ENCODE measurements at regions not wholly inside any gene's neighbourhood (a gene's known extent, or its start where the extent isn't known, plus 50 kb on each side); places are given as distances from the start of the nearest gene placed in this dataset.

GRCh38 chr9:12394105-12394504 lies 299.1 kb upstream of the TYRP1 start:
- Histone ChIP-seq H3K27me3 (ENCODE audit: control insufficient read depth in 2 of 2, insufficient read depth in 2 of 2, low read length in 2 of 2) (no peaks in the 10 kb centered on the region), H3K9ac (replicated peaks; ENCODE audit: extremely low read depth, insufficient read depth, low read length) (no peak overlapping the region), H3K9me3 (replicated peaks; ENCODE audit: control insufficient read depth, insufficient read depth, low read length) (no peaks in the 10 kb centered on the region), H2AFZ (ENCODE audit: low read depth, low read length) (no peak overlapping the region), H3K79me2 (ENCODE audit: control insufficient read depth, insufficient read depth, low read length) (no peaks in the 10 kb centered on the region), H3K4me2 (ENCODE audit: insufficient read depth, low read length) (no peak overlapping the region), H4K20me1 (replicated peaks; ENCODE audit: control insufficient read depth, extremely low read depth, insufficient read depth, low read length) (no peaks in the 10 kb centered on the region), H3K36me3 (ENCODE audit: control insufficient read depth in 2 of 2, extremely low read depth in 1 of 2, insufficient read depth in 2 of 2, low read length in 2 of 2) (no peaks in the 10 kb centered on the region), H3K4me3 (replicated peaks in 1 of 3; ENCODE audit: insufficient read depth in 1 of 3, low read depth in 1 of 3, low read length in 3 of 3) (no peak overlapping the region), H3K9me1 (replicated peaks; ENCODE audit: control insufficient read depth, extremely low read depth, insufficient read depth, low read length) (no peaks in the 10 kb centered on the region), H3K27ac (ENCODE audit: insufficient read depth, low read depth, low read length) (no peak overlapping the region), H3K4me1 (ENCODE audit: control insufficient read depth, extremely low read depth, insufficient read depth, low read length) (no peaks in the 10 kb centered on the region)
- FAIRE-seq (no peak), DNase-seq (ENCODE audit: low read depth, low spot score) (no peak)
- intact Hi-C loops (cut with micrococcal nuclease): no loop called here
- CTCF ChIA-PET: no interaction called here
- dilution Hi-C loops (cut with MboI; ENCODE audit: extremely low pct_ligation_motif_present, low sequenced_read_pairs): no loop called here
- TF ChIP-seq POLR2A (IDR thresholded peaks at IDR 0.05; ENCODE audit: low read depth, low read length) (no peak), FOS (IDR thresholded peaks at IDR 0.05; ENCODE audit: borderline replicate concordance, insufficient read depth, low read length) (no peak), EZH2 (IDR thresholded peaks at IDR 0.05; ENCODE audit: borderline replicate concordance, low read depth, low read length, severe bottlenecking) (no peak), JUN (IDR thresholded peaks at IDR 0.05; ENCODE audit: borderline replicate concordance, insufficient read depth, insufficient read length, low read depth) (no peak), MYC (IDR thresholded peaks at IDR 0.05; ENCODE audit: low read depth, low read length) (no peak), POLR2AphosphoS5 (IDR thresholded peaks at IDR 0.05; ENCODE audit: insufficient read depth, low read depth, low read length) (no peak), GATA2 (IDR thresholded peaks at IDR 0.05; ENCODE audit: insufficient read depth, insufficient read length, low read depth, low read length) (no peak)
- TF ChIP-seq, protein P1, sequence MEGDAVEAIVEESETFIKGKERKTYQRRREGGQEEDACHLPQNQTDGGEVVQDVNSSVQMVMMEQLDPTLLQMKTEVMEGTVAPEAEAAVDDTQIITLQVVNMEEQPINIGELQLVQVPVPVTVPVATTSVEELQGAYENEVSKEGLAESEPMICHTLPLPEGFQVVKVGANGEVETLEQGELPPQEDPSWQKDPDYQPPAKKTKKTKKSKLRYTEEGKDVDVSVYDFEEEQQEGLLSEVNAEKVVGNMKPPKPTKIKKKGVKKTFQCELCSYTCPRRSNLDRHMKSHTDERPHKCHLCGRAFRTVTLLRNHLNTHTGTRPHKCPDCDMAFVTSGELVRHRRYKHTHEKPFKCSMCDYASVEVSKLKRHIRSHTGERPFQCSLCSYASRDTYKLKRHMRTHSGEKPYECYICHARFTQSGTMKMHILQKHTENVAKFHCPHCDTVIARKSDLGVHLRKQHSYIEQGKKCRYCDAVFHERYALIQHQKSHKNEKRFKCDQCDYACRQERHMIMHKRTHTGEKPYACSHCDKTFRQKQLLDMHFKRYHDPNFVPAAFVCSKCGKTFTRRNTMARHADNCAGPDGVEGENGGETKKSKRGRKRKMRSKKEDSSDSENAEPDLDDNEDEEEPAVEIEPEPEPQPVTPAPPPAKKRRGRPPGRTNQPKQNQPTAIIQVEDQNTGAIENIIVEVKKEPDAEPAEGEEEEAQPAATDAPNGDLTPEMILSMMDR (IDR thresholded peaks at IDR 0.05; ENCODE audit: extremely low read depth in 1 of 2, insufficient read depth in 1 of 2, low read depth in 1 of 2, low read length in 2 of 2): no peak
- TF ChIP-seq, protein P2, sequence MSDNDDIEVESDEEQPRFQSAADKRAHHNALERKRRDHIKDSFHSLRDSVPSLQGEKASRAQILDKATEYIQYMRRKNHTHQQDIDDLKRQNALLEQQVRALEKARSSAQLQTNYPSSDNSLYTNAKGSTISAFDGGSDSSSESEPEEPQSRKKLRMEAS (IDR thresholded peaks at IDR 0.05; ENCODE audit: insufficient read depth, insufficient read length): no peak
- POLR2A ChIA-PET: no interaction called here
- no TSS peak for BruUV-seq (replicated peaks)
